ENCODE measurements at regions not wholly inside any gene's neighbourhood (a gene's known extent, or its start where the extent isn't known, plus 50 kb on each side); places are given as distances from the start of the nearest gene placed in this dataset.

GRCh38 chr17:73783945-73784603, 139.8 kb upstream of the SDK2 start:
- H2BK12ac ChIP-seq (ENCODE audit: low read depth, low read length), result no peak overlapping the region
- 0 out of 2 replicates have a peak overlapping the region, but pooled peaks have one; percentile 84 for H2BK20ac ChIP-seq (ENCODE audit: low read length)
- H4K91ac ChIP-seq (replicated peaks; ENCODE audit: insufficient read length, low read length), result no peak overlapping the region
- H3K23me2 ChIP-seq (ENCODE audit: low read depth, low read length), result no peaks in the 10 kb centered on the region
- H3K4ac ChIP-seq (replicated peaks; ENCODE audit: insufficient read length, low read depth, low read length), result no peak overlapping the region
- H3K4me1 ChIP-seq (replicated peaks in 1 of 4; ENCODE audit: control insufficient read depth in 3 of 4, insufficient read depth in 4 of 4, low read length in 3 of 4), result peaks cover 11 to 32% (median 17%) of the 10 kb centered on the region in 4 experiments
- H3K14ac ChIP-seq (ENCODE audit: insufficient read length), result no peak overlapping the region
- no peak overlapping the region for H3K27ac ChIP-seq (ENCODE audit: low read depth, low read length)
- no peaks in the 10 kb centered on the region for H3K9me3 ChIP-seq (ENCODE audit: insufficient read depth in 2 of 2, low read depth in 1 of 2, low read length in 1 of 2)
- ChIA-PET CTCF (ENCODE audit: partially characterized antibody) (interaction anchor here (0.6 to 9.0 kb wide), 22 partner anchors 7 to 354 kb away, joined by 3 to 44 read pairs (median 4); no protein-coding TSS in a partner anchor), POLR2A (ENCODE audit: partially characterized antibody) (interaction anchor here (0.6 kb wide), 1 partner anchor 12 kb away, joined by 3 read pairs; no protein-coding TSS in a partner anchor)
- no peak overlapping the region for H2AK5ac ChIP-seq (ENCODE audit: low read depth, low read length)
- no peak overlapping the region for H2AFZ ChIP-seq (ENCODE audit: low read length)
- H3K4me3 ChIP-seq (ENCODE audit: extremely low read depth in 1 of 4, insufficient read depth in 2 of 4, low read depth in 3 of 4, low read length in 4 of 4), result no peak overlapping the region
- H3K79me2 ChIP-seq (ENCODE audit: control insufficient read depth in 1 of 2, insufficient read depth in 2 of 2, low read length in 2 of 2), result no peaks in the 10 kb centered on the region
- 68% methylated on average over 11 of the region's 11 CpGs; no CpG with 5 or more reads in 1 of the 2 experiments for WGBS, 2 experiments (ENCODE audit: extremely low coverage in 1 of 2, insufficient coverage in 1 of 2, insufficient read length in 1 of 2, insufficient replicate concordance in 2 of 2, low coverage in 1 of 2, low lambda C conversion rate in 2 of 2, missing lambda C conversion rate in 1 of 2)
- H2BK15ac ChIP-seq (ENCODE audit: low read length), result no peak overlapping the region
- H2BK120ac ChIP-seq (replicated peaks; ENCODE audit: low read depth, low read length), result peak overlapping the region; percentile 78
- DNase-seq (ENCODE audit: low read depth in 1 of 2, low spot score in 2 of 2) (no peak), FAIRE-seq (no peak)
- no peaks in the 10 kb centered on the region for H3K36me3 ChIP-seq (ENCODE audit: control insufficient read depth in 2 of 4, insufficient read depth in 4 of 4, low read length in 3 of 4)
- H3K27me3 ChIP-seq (replicated peaks in 1 of 4; ENCODE audit: control insufficient read depth in 3 of 4, extremely low read depth in 1 of 4, insufficient read depth in 3 of 4, low read length in 3 of 4), result no peaks in the 10 kb centered on the region; a peak in 1 of 7 replicates
- no peak overlapping the region for H3K18ac ChIP-seq (ENCODE audit: extremely low read depth, low read length)
- no peak overlapping the region for H3K23ac ChIP-seq (ENCODE audit: insufficient read length)
- H4K8ac ChIP-seq (ENCODE audit: extremely low read depth, insufficient read depth, low read length), result no peak overlapping the region
- H3K56ac ChIP-seq (replicated peaks; ENCODE audit: insufficient read length, low read depth, low read length), result no peak overlapping the region
- H3K4me2 ChIP-seq (ENCODE audit: insufficient read depth in 1 of 2, low read depth in 2 of 2, low read length in 2 of 2), result no peak overlapping the region
- TF ChIP-seq POLR2AphosphoS5 (IDR thresholded peaks at IDR 0.05; ENCODE audit: low read depth, low read length) (no peak), RAD21 (IDR thresholded peaks at IDR 0.05 in 1 of 2, conservative IDR thresholded peaks at IDR 0.05 in 1 of 2; ENCODE audit: low read depth in 2 of 2, low read length in 2 of 2) (no peak)
- no peaks in the 10 kb centered on the region for H4K20me1 ChIP-seq (replicated peaks in 1 of 2; ENCODE audit: control insufficient read depth in 1 of 2, insufficient read depth in 2 of 2, low read length in 2 of 2)
- no peak overlapping the region for H3K9ac ChIP-seq (replicated peaks in 1 of 4; ENCODE audit: extremely low read depth in 1 of 4, low read depth in 3 of 4, low read length in 3 of 4)
- 0 out of 2 replicates have a peak overlapping the region, but pooled peaks have one; percentile 15 for H2BK5ac ChIP-seq (ENCODE audit: low read depth, low read length)
- no peak overlapping the region for H4K5ac ChIP-seq (ENCODE audit: insufficient read length, low read depth, low read length)
- H3K79me1 ChIP-seq (ENCODE audit: low read depth, low read length), result 0 out of 2 replicates have a peak, but pooled peaks cover 3% of the 10 kb centered on the region
